ENCODE measurements at regions not wholly inside any gene's neighbourhood (a gene's known extent, or its start where the extent isn't known, plus 50 kb on each side); places are given as distances from the start of the nearest gene placed in this dataset.

- H4K20me1 ChIP-seq (ENCODE audit: insufficient read depth, low read length), result no peaks in the 10 kb centered on the region
- TF ChIP-seq EZH2phosphoT487 (IDR thresholded peaks at IDR 0.05; ENCODE audit: borderline replicate concordance, low read depth, low read length), result no peak
- no peak for TF ChIP-seq CTCF (conservative IDR thresholded peaks at IDR 0.05; ENCODE audit: low read length)
- DNase-seq (ENCODE audit: low spot score), result no peak
- H3K4me1 ChIP-seq (ENCODE audit: insufficient read depth, low read length, poor library complexity, severe bottlenecking), result no peaks in the 10 kb centered on the region
- no peak overlapping the region for H3K4me3 ChIP-seq (ENCODE audit: low read depth, low read length, poor library complexity, severe bottlenecking)
- no peak overlapping the region for H2AFZ ChIP-seq (ENCODE audit: low read length)
- CTCF ChIA-PET (ENCODE audit: unreplicated experiment), result no interaction called here
- intact Hi-C loops (cut with micrococcal nuclease; ENCODE audit: unreplicated experiment), result no loop called here
- BruUV-seq (replicated peaks), result no TSS peak
- H3K36me3 ChIP-seq (ENCODE audit: insufficient read depth, low read length), result no peaks in the 10 kb centered on the region
- H3K79me2 ChIP-seq (ENCODE audit: insufficient read depth, low read depth, low read length), result no peaks in the 10 kb centered on the region
- no peaks in the 10 kb centered on the region for H3K9me2 ChIP-seq (ENCODE audit: insufficient read depth, low read length)
- no peak overlapping the region for H3K4me2 ChIP-seq (ENCODE audit: low read length)
- H3K27ac ChIP-seq (ENCODE audit: low read depth, low read length, poor library complexity, severe bottlenecking), result no peak overlapping the region
- POLR2A ChIA-PET, result no interaction called here
- no peaks in the 10 kb centered on the region for H3K9me3 ChIP-seq (ENCODE audit: low read length)
These were observed 289.3 kb upstream of the CTSO start for GRCh38 chr4:156243015-156243414.

GRCh38 chr4:156242390-156242789 is 288.7 kb upstream of the CTSO start:
- no peak overlapping the region for H3K4me3 ChIP-seq (ENCODE audit: low read depth, low read length, poor library complexity, severe bottlenecking)
- H2AFZ ChIP-seq (ENCODE audit: low read length), result no peak overlapping the region
- H3K27ac ChIP-seq (ENCODE audit: low read depth, low read length, poor library complexity, severe bottlenecking), result no peak overlapping the region
- H3K9me2 ChIP-seq (ENCODE audit: insufficient read depth, low read length), result no peaks in the 10 kb centered on the region
- POLR2A ChIA-PET, result no interaction called here
- intact Hi-C loops (cut with micrococcal nuclease; ENCODE audit: unreplicated experiment), result no loop called here
- CTCF ChIA-PET (ENCODE audit: unreplicated experiment), result no interaction called here
- no peaks in the 10 kb centered on the region for H3K36me3 ChIP-seq (ENCODE audit: insufficient read depth, low read length)
- no peak for TF ChIP-seq EZH2phosphoT487 (IDR thresholded peaks at IDR 0.05; ENCODE audit: borderline replicate concordance, low read depth, low read length)
- TF ChIP-seq CTCF (conservative IDR thresholded peaks at IDR 0.05; ENCODE audit: low read length), result no peak
- no TSS peak for BruUV-seq (replicated peaks)
- DNase-seq (ENCODE audit: low spot score), result no peak
- no peaks in the 10 kb centered on the region for H3K4me1 ChIP-seq (ENCODE audit: insufficient read depth, low read length, poor library complexity, severe bottlenecking)
- no peak overlapping the region for H3K4me2 ChIP-seq (ENCODE audit: low read length)
- no peaks in the 10 kb centered on the region for H3K9me3 ChIP-seq (ENCODE audit: low read length)
- no peaks in the 10 kb centered on the region for H3K79me2 ChIP-seq (ENCODE audit: insufficient read depth, low read depth, low read length)
- no peaks in the 10 kb centered on the region for H4K20me1 ChIP-seq (ENCODE audit: insufficient read depth, low read length)

GRCh38 chr4:156241896-156242295 is 288.2 kb upstream of the CTSO start:
- no TSS peak for BruUV-seq (replicated peaks)
- TF ChIP-seq EZH2phosphoT487 (IDR thresholded peaks at IDR 0.05; ENCODE audit: borderline replicate concordance, low read depth, low read length), result no peak
- TF ChIP-seq CTCF (conservative IDR thresholded peaks at IDR 0.05; ENCODE audit: low read length), result no peak
- CTCF ChIA-PET (ENCODE audit: unreplicated experiment), result no interaction called here

More at GRCh38 chr4:156241896-156242295, 288.2 kb upstream of the CTSO start:
- no peaks in the 10 kb centered on the region for H4K20me1 ChIP-seq (ENCODE audit: insufficient read depth, low read length)
- H3K4me3 ChIP-seq (ENCODE audit: low read depth, low read length, poor library complexity, severe bottlenecking), result no peak overlapping the region
- H3K79me2 ChIP-seq (ENCODE audit: insufficient read depth, low read depth, low read length), result no peaks in the 10 kb centered on the region
- no peaks in the 10 kb centered on the region for H3K4me1 ChIP-seq (ENCODE audit: insufficient read depth, low read length, poor library complexity, severe bottlenecking)
- no peaks in the 10 kb centered on the region for H3K9me3 ChIP-seq (ENCODE audit: low read length)
- H2AFZ ChIP-seq (ENCODE audit: low read length), result no peak overlapping the region
- DNase-seq (ENCODE audit: low spot score), result no peak
- no peak overlapping the region for H3K4me2 ChIP-seq (ENCODE audit: low read length)
- POLR2A ChIA-PET, result no interaction called here
- H3K9me2 ChIP-seq (ENCODE audit: insufficient read depth, low read length), result no peaks in the 10 kb centered on the region
- no peak overlapping the region for H3K27ac ChIP-seq (ENCODE audit: low read depth, low read length, poor library complexity, severe bottlenecking)
- H3K36me3 ChIP-seq (ENCODE audit: insufficient read depth, low read length), result no peaks in the 10 kb centered on the region
- intact Hi-C loops (cut with micrococcal nuclease; ENCODE audit: unreplicated experiment), result no loop called here

All from OCI-LY7 (cell line).